GM12891 (cell line): ENCODE measurements at regions not wholly inside any gene's neighbourhood (a gene's known extent, or its start where the extent isn't known, plus 50 kb on each side); places are given as distances from the start of the nearest gene placed in this dataset.

Source experiments
- POLR2A ChIP-seq: IDR thresholded peaks from 2 replicates; pipeline ENCODE4 v1.6.1; 2011; ENCODE audit warnings: low read depth, low read length, control low read depth
- POLR2AphosphoS5 ChIP-seq: IDR thresholded peaks from 2 replicates; pipeline ENCODE4 v1.6.1; 2011; ENCODE audit warnings: low read depth, low read length, control low read depth
- POU2F2 ChIP-seq: IDR thresholded peaks from 2 replicates; pipeline ENCODE4 v1.6.1; 2011; ENCODE audit warnings: low read depth, mild to moderate bottlenecking, control low read depth, low read length, moderate library complexity
- SPI1 ChIP-seq: IDR thresholded peaks from 2 replicates; pipeline ENCODE4 v1.6.1; 2011; ENCODE audit warnings: low read depth, low read length, control low read depth
- TAF1 ChIP-seq: IDR thresholded peaks from 2 replicates; pipeline ENCODE4 v1.6.1; 2011; ENCODE audit warnings: low read depth, low read length, control low read depth

DNA sequence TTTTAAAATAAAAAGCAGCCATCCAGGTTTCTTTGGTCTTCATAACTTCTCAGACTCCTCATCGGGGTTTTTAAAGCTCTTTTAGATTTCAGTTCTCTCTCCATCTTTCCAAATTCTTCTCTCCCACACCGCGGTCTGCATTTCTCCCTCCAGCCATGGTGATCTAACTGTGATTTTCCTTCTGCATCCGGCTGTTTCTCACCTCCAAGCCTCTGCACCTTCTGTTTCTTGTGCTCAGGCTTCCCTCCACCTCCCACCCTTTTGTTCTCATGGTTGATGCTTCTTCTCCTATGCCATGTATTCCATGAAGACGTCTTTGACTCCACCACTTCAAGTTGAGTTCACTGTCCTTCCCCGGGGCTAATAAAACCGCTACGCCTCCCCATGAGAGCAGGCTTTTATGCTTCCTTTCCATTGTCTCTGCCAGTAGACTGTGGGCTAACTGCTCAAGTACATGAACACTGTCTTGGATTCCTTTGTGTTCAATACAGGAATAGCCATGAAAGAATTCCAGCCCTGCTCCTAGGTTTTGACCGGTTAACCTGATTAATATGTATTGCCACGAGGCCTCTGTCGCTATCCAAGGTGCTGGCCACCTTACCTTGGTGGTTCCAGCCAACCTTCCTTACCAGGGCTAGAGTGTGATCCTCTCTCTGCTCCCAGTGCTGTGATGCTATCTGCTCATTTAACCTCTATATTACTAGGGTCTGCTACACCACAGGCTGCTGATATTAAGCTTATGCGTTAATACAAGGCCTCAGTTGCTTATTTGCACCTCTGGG lies 625.1 kb downstream of the HS3ST4 start:
- no peak for TF ChIP-seq POLR2AphosphoS5
- TF ChIP-seq TAF1 = no peak
- no peak for TF ChIP-seq POLR2A
- no peak for TF ChIP-seq SPI1
- TF ChIP-seq POU2F2 = no peak
